ENCODE measurements at regions not wholly inside any gene's neighbourhood (a gene's known extent, or its start where the extent isn't known, plus 50 kb on each side); places are given as distances from the start of the nearest gene placed in this dataset.

GRCh38 chr18:79624356-79625170 is 55.0 kb upstream of the CTDP1 start:
- Mint-ChIP-seq H3K4me1 (peaks cover 33 to 74% of the 10 kb centered on the region in 2 donors), H3K27ac (peak overlapping the region; percentile 98), H3K27me3 (no peaks in the 10 kb centered on the region), H3K9me3 (peaks cover 0 to 5% of the 10 kb centered on the region in 2 donors), H3K36me3 (peaks cover 2 to 6% of the 10 kb centered on the region in 2 donors), H3K4me3 (peak overlapping the region; percentile 7 to 78)
- DNase-seq: no peak
- peak; percentile 41 to 48 for ATAC-seq (replicated peaks)

- Mint-ChIP-seq H3K4me1 (peaks cover 33 to 78% of the 10 kb centered on the region in 2 donors), H3K27me3 (no peaks in the 10 kb centered on the region), H3K9me3 (peaks cover 0 to 5% of the 10 kb centered on the region in 2 donors), H3K4me3 (peak overlapping the region; percentile 68 to 78), H3K27ac (peak overlapping the region; percentile 98), H3K36me3 (peaks cover 2 to 6% of the 10 kb centered on the region in 2 donors)
- ATAC-seq (replicated peaks) (peak; percentile 95 to 96), DNase-seq (peak; percentile 66)
Measured at GRCh38 chr18:79625195-79625923, 54.2 kb upstream of the CTDP1 start.

- H3K27me3 Mint-ChIP-seq: no peaks in the 10 kb centered on the region
- no peak for DNase-seq
- H3K9me3 Mint-ChIP-seq: peaks cover 0 to 8% of the 10 kb centered on the region in 2 donors
- peaks cover 2 to 8% of the 10 kb centered on the region in 2 donors for H3K36me3 Mint-ChIP-seq
- H3K4me3 Mint-ChIP-seq: no peak overlapping the region
- peak overlapping the region; percentile 98 for H3K27ac Mint-ChIP-seq
- H3K4me1 Mint-ChIP-seq: peaks cover 37 to 83% of the 10 kb centered on the region in 2 donors
- ATAC-seq (replicated peaks): no peak
Measured at GRCh38 chr18:79625924-79626561, 53.6 kb upstream of the CTDP1 start.

GRCh38 chr18:79626905-79627749 is 52.5 kb upstream of the CTDP1 start:
- peak overlapping the region; percentile 82 for H3K27ac Mint-ChIP-seq
- peaks cover 0 to 12% of the 10 kb centered on the region in 2 donors for H3K9me3 Mint-ChIP-seq
- H3K4me1 Mint-ChIP-seq: peaks cover 42 to 85% of the 10 kb centered on the region in 2 donors
- peaks cover 2 to 9% of the 10 kb centered on the region in 2 donors for H3K36me3 Mint-ChIP-seq
- H3K4me3 Mint-ChIP-seq: no peak overlapping the region
- DNase-seq (no peak), ATAC-seq (replicated peaks) (no peak)
- no peaks in the 10 kb centered on the region for H3K27me3 Mint-ChIP-seq

- no peak for DNase-seq
Measured at GRCh38 chr18:79627750-79628294, 51.8 kb upstream of the CTDP1 start.

GRCh38 chr18:79628416-79629248 is 51.0 kb upstream of the CTDP1 start:
- peaks cover 2 to 13% of the 10 kb centered on the region in 2 donors for H3K36me3 Mint-ChIP-seq
- H3K27me3 Mint-ChIP-seq: no peaks in the 10 kb centered on the region
- peaks cover 3 to 19% of the 10 kb centered on the region in 2 donors for H3K9me3 Mint-ChIP-seq
- no peak for DNase-seq
- peaks cover 40 to 73% of the 10 kb centered on the region in 2 donors for H3K4me1 Mint-ChIP-seq
- H3K4me3 Mint-ChIP-seq: no peak overlapping the region
- H3K27ac Mint-ChIP-seq: peak overlapping the region; percentile 53
- ATAC-seq (replicated peaks): no peak

More at GRCh38 chr18:79627750-79628294, 51.8 kb upstream of the CTDP1 start:
- no peak overlapping the region for H3K4me3 Mint-ChIP-seq
- H3K4me1 Mint-ChIP-seq: peaks cover 44 to 82% of the 10 kb centered on the region in 2 donors
- H3K36me3 Mint-ChIP-seq: peaks cover 2 to 9% of the 10 kb centered on the region in 2 donors
- H3K27ac Mint-ChIP-seq: peak overlapping the region; percentile 53
- ATAC-seq (replicated peaks): no peak
- H3K9me3 Mint-ChIP-seq: peaks cover 0 to 14% of the 10 kb centered on the region in 2 donors
- H3K27me3 Mint-ChIP-seq: no peaks in the 10 kb centered on the region

- peaks cover 2 to 15% of the 10 kb centered on the region in 2 donors for H3K36me3 Mint-ChIP-seq
- H3K4me3 Mint-ChIP-seq: no peak overlapping the region
- ATAC-seq (replicated peaks): no peak
- no peak overlapping the region for H3K27ac Mint-ChIP-seq
- H3K4me1 Mint-ChIP-seq: peaks cover 38 to 68% of the 10 kb centered on the region in 2 donors
- no peaks in the 10 kb centered on the region for H3K27me3 Mint-ChIP-seq
- H3K9me3 Mint-ChIP-seq: peaks cover 7 to 23% of the 10 kb centered on the region in 2 donors
- DNase-seq: no peak
Measured at GRCh38 chr18:79629249-79629558, 50.4 kb upstream of the CTDP1 start.

GRCh38 chr18:79629606-79630005 is 50.0 kb upstream of the CTDP1 start:
- peaks cover 2 to 15% of the 10 kb centered on the region in 2 donors for H3K36me3 Mint-ChIP-seq
- DNase-seq (no peak), ATAC-seq (replicated peaks) (no peak)
- peaks cover 7 to 23% of the 10 kb centered on the region in 2 donors for H3K9me3 Mint-ChIP-seq
- no peaks in the 10 kb centered on the region for H3K27me3 Mint-ChIP-seq
- peaks cover 37 to 66% of the 10 kb centered on the region in 2 donors for H3K4me1 Mint-ChIP-seq
- H3K27ac Mint-ChIP-seq: no peak overlapping the region
- H3K4me3 Mint-ChIP-seq: no peak overlapping the region
